NCI-H1105 (cell line): ENCODE measurements at regions not wholly inside any gene's neighbourhood (a gene's known extent, or its start where the extent isn't known, plus 50 kb on each side); places are given as distances from the start of the nearest gene placed in this dataset.
A peak's percentile ranks its signal among the peaks of the same experiment; 100 is the strongest.

Experiments
- DNase-seq: peaks from one replicate; lab custom pipeline; 2025; lab: John Stamatoyannopoulos, UW

- no peak for DNase-seq
These were observed 167.8 kb downstream of the RAB28 start for GRCh38 chr4:13316354-13316753.

- peak; percentile 10 for DNase-seq
These were observed 170.3 kb downstream of the RAB28 start for GRCh38 chr4:13313856-13314255.

- no peak for DNase-seq
These were observed 171.9 kb downstream of the RAB28 start for GRCh38 chr4:13312264-13312663.

GRCh38 chr4:13309751-13310150 is 174.4 kb downstream of the RAB28 start:
- DNase-seq = no peak

GRCh38 chr4:13306356-13306755 is 177.8 kb downstream of the RAB28 start:
- DNase-seq = no peak

GRCh38 chr4:13302876-13303275 is 181.3 kb downstream of the RAB28 start:
- no peak for DNase-seq

- no peak for DNase-seq
These were observed 184.8 kb downstream of the RAB28 start for GRCh38 chr4:13299343-13299742.

GRCh38 chr4:13298655-13299054 is 185.5 kb downstream of the RAB28 start:
- DNase-seq = no peak

- no peak for DNase-seq
These were observed 187.2 kb downstream of the RAB28 start for GRCh38 chr4:13296986-13297385.

- no peak for DNase-seq
These were observed 189.1 kb downstream of the RAB28 start for GRCh38 chr4:13294961-13295605.

GRCh38 chr4:13292372-13292771 is 191.8 kb downstream of the RAB28 start:
- no peak for DNase-seq

- DNase-seq = no peak
These were observed 194.7 kb downstream of the RAB28 start for GRCh38 chr4:13289391-13289790.

GRCh38 chr4:13285336-13285735 is 198.8 kb downstream of the RAB28 start:
- no peak for DNase-seq

GRCh38 chr4:13284932-13285331 is 199.2 kb downstream of the RAB28 start:
- DNase-seq = no peak

GRCh38 chr4:13276357-13276756 is 207.8 kb downstream of the RAB28 start:
- no peak for DNase-seq

GRCh38 chr4:13268703-13269102 is 215.4 kb downstream of the RAB28 start:
- DNase-seq = no peak

GRCh38 chr4:13268165-13268564 is 216.0 kb downstream of the RAB28 start:
- no peak for DNase-seq

GRCh38 chr4:13267091-13267490 is 217.0 kb downstream of the RAB28 start:
- no peak for DNase-seq

GRCh38 chr4:13266687-13267086 is 217.5 kb downstream of the RAB28 start:
- DNase-seq = no peak

GRCh38 chr4:13263967-13264525 is 220.1 kb downstream of the RAB28 start:
- no peak for DNase-seq

- no peak for DNase-seq
These were observed 221.3 kb downstream of the RAB28 start for GRCh38 chr4:13262816-13263215.

GRCh38 chr4:13261486-13262257 is 222.5 kb downstream of the RAB28 start:
- DNase-seq = no peak

- no peak for DNase-seq
These were observed 223.6 kb downstream of the RAB28 start for GRCh38 chr4:13260513-13260912.
